GM12891 (cell line): ENCODE measurements at regions not wholly inside any gene's neighbourhood (a gene's known extent, or its start where the extent isn't known, plus 50 kb on each side); places are given as distances from the start of the nearest gene placed in this dataset.

Experiments used
- POLR2A ChIP-seq: IDR thresholded peaks from 2 replicates; pipeline ENCODE4 v1.6.1; 2011; ENCODE audit warnings: low read depth, low read length, control low read depth
- POLR2AphosphoS5 ChIP-seq: IDR thresholded peaks from 2 replicates; pipeline ENCODE4 v1.6.1; 2011; ENCODE audit warnings: low read depth, low read length, control low read depth
- TAF1 ChIP-seq: IDR thresholded peaks from 2 replicates; pipeline ENCODE4 v1.6.1; 2011; ENCODE audit warnings: low read depth, low read length, control low read depth

DNA sequence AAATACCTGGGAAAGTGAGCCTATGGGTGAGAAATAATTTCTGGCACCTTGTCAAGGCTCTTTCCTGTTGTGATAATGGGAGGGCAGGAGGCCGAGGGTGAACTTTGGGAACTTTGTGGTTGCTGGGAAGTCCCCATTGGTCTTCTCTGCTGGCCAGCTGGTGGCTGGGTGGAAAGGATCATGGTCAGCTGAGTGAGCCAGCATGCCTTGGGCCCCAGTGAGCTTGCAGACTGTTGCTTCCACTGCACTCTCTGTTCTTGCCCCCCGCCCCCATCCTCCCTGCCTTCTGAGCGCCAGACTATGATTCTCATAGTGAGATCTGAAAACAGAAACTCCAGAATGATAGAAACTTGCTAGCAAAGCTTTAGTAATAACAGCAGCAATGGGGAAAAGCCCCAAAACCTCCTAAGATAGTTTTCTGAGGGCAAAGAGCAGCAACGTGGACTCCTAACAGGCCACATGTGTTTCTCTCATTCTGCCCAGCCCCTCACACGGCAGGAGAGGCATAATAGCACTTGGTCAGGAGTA lies 139.2 kb upstream of the SMARCA2 start:
- no peak; the same call in 1 of the 2 replicates for TF ChIP-seq POLR2AphosphoS5
- peak; percentile 42; the same call in 1 of the 2 replicates for TF ChIP-seq TAF1
- peak; percentile 47; the same call in 1 of the 2 replicates for TF ChIP-seq POLR2A
